NCI-H1930 (cell line): ENCODE measurements at regions not wholly inside any gene's neighbourhood (a gene's known extent, or its start where the extent isn't known, plus 50 kb on each side); places are given as distances from the start of the nearest gene placed in this dataset.
A peak's percentile ranks its signal among the peaks of the same experiment; 100 is the strongest.

Source experiments
- DNase-seq, 2 experiments: peaks; one replicate each; lab custom pipeline; 2025; lab: John Stamatoyannopoulos, UW

GRCh38 chr1:244265507-244265906, 186.2 kb downstream of the ADSS2 start:
- no peak for DNase-seq

GRCh38 chr1:244269169-244269568, 182.5 kb downstream of the ADSS2 start:
- DNase-seq, result no peak

- no peak for DNase-seq
Measured at GRCh38 chr1:244271004-244271403, 180.7 kb downstream of the ADSS2 start.

GRCh38 chr1:244271691-244272308, 179.9 kb downstream of the ADSS2 start:
- no peak for DNase-seq

- peak; percentile 44 to 73 for DNase-seq
Measured at GRCh38 chr1:244272471-244273261, 179.0 kb downstream of the ADSS2 start.

GRCh38 chr1:244273262-244273844, 178.4 kb downstream of the ADSS2 start:
- DNase-seq, result no peak

- no peak for DNase-seq
Measured at GRCh38 chr1:244273845-244274619, 177.7 kb downstream of the ADSS2 start.

- DNase-seq, result no peak
Measured at GRCh38 chr1:244276646-244277045, 175.1 kb downstream of the ADSS2 start.

- DNase-seq, result no peak
Measured at GRCh38 chr1:244280201-244280600, 171.5 kb downstream of the ADSS2 start.

- DNase-seq, result no peak
Measured at GRCh38 chr1:244280859-244281258, 170.8 kb downstream of the ADSS2 start.

- no peak for DNase-seq
Measured at GRCh38 chr1:244283772-244284171, 167.9 kb downstream of the ADSS2 start.

- DNase-seq, result no peak
Measured at GRCh38 chr1:244284641-244285156, 167.0 kb downstream of the ADSS2 start.

GRCh38 chr1:244286341-244286740, 165.4 kb downstream of the ADSS2 start:
- DNase-seq, result no peak

- DNase-seq, result no peak
Measured at GRCh38 chr1:244287726-244288125, 164.0 kb downstream of the ADSS2 start.

- no peak for DNase-seq
Measured at GRCh38 chr1:244288663-244289062, 163.0 kb downstream of the ADSS2 start.

- DNase-seq, result no peak
Measured at GRCh38 chr1:244289991-244290785, 161.5 kb downstream of the ADSS2 start.

- DNase-seq, result no peak
Measured at GRCh38 chr1:244291236-244292201, 160.2 kb downstream of the ADSS2 start.

GRCh38 chr1:244294599-244295224, 157.0 kb downstream of the ADSS2 start:
- DNase-seq, result no peak

- DNase-seq, result no peak
Measured at GRCh38 chr1:244296003-244296402, 155.7 kb downstream of the ADSS2 start.

- DNase-seq, result no peak
Measured at GRCh38 chr1:244296447-244296846, 155.3 kb downstream of the ADSS2 start.
